CD8-positive, alpha-beta memory T cell (primary cell): ENCODE measurements at regions not wholly inside any gene's neighbourhood (a gene's known extent, or its start where the extent isn't known, plus 50 kb on each side); places are given as distances from the start of the nearest gene placed in this dataset.

Experiments
- CTCF ChIA-PET: fragments of 350-600 bp; sonication (Branson Sonifier 250); formaldehyde crosslinking; loops from one replicate; lab custom pipeline; 2021; ENCODE audit warnings: antibody characterized with exemption; lab: Charles Lee
- POLR2A ChIA-PET: fragments of 350-600 bp; sonication (Branson Sonifier 250); formaldehyde crosslinking; loops from one replicate; lab custom pipeline; 2021; ENCODE audit warnings: antibody characterized with exemption; lab: Charles Lee
- DNase-seq, 5 donors: peaks; one replicate each; pipeline versions ENCODE4 v3.0.0 to v3.0.0-alpha.2; 2020 to 2022; ENCODE audit warnings: mixed read lengths in 1 of 5
- H3K27ac ChIP-seq: one replicate; pipeline ENCODE4 v1.7.0; 2013; ENCODE audit warnings: low read depth, mild to moderate bottlenecking, low read length, moderate library complexity
- H3K27me3 ChIP-seq: 2 replicates; pipeline ENCODE4 v1.7.0; 2013; ENCODE audit warnings: low read length, mild to moderate bottlenecking; ENCODE audit not compliant: insufficient read depth, poor library complexity, severe bottlenecking
- H3K36me3 ChIP-seq: 2 replicates; pipeline ENCODE4 v1.7.0; 2013; ENCODE audit warnings: mild to moderate bottlenecking, low read length, moderate library complexity; ENCODE audit not compliant: insufficient read depth
- H3K4me1 ChIP-seq: 2 replicates; pipeline ENCODE4 v1.7.0; 2013; ENCODE audit warnings: mild to moderate bottlenecking, low read length, moderate library complexity; ENCODE audit not compliant: insufficient read depth
- H3K4me3 ChIP-seq: 2 replicates; pipeline ENCODE4 v1.7.0; 2013; ENCODE audit warnings: mild to moderate bottlenecking, low read length
- H3K9me3 ChIP-seq: 2 replicates; pipeline ENCODE4 v1.7.0; 2013; ENCODE audit warnings: mild to moderate bottlenecking, low read length
- H3K27ac Mint-ChIP-seq, 8 donors: one replicate each; pipeline ENCODE4 v1.8.0; 2020 to 2021; ENCODE audit warnings: mixed read lengths in 8 of 8, mild to moderate bottlenecking in 6 of 8, inconsistent platforms in 3 of 8, moderate library complexity in 3 of 8
- H3K27me3 Mint-ChIP-seq, 2 donors: one replicate each; pipeline ENCODE4 v1.8.0; 2020 to 2021; ENCODE audit warnings: mixed read lengths in 2 of 2, mild to moderate bottlenecking in 1 of 2, moderate library complexity in 1 of 2
- H3K36me3 Mint-ChIP-seq, 3 donors: one replicate each; pipeline ENCODE4 v1.8.0; 2020 to 2021; ENCODE audit warnings: mixed read lengths in 3 of 3, inconsistent platforms in 1 of 3, mild to moderate bottlenecking in 1 of 3
- H3K4me1 Mint-ChIP-seq, 3 donors: one replicate each; pipeline ENCODE4 v1.8.0; 2020 to 2021; ENCODE audit warnings: mixed read lengths in 3 of 3, inconsistent platforms in 1 of 3, mild to moderate bottlenecking in 1 of 3
- H3K4me3 Mint-ChIP-seq, 7 donors: one replicate each; pipeline ENCODE4 v1.8.0; 2020 to 2021; ENCODE audit warnings: mixed read lengths in 7 of 7, mild to moderate bottlenecking in 6 of 7, moderate library complexity in 4 of 7, inconsistent platforms in 2 of 7
- H3K9me3 Mint-ChIP-seq, 5 donors: one replicate each; pipeline ENCODE4 v1.8.0; 2020 to 2022; ENCODE audit warnings: mixed read lengths in 5 of 5, mild to moderate bottlenecking in 3 of 5, moderate library complexity in 2 of 5, inconsistent platforms in 1 of 5

DNA sequence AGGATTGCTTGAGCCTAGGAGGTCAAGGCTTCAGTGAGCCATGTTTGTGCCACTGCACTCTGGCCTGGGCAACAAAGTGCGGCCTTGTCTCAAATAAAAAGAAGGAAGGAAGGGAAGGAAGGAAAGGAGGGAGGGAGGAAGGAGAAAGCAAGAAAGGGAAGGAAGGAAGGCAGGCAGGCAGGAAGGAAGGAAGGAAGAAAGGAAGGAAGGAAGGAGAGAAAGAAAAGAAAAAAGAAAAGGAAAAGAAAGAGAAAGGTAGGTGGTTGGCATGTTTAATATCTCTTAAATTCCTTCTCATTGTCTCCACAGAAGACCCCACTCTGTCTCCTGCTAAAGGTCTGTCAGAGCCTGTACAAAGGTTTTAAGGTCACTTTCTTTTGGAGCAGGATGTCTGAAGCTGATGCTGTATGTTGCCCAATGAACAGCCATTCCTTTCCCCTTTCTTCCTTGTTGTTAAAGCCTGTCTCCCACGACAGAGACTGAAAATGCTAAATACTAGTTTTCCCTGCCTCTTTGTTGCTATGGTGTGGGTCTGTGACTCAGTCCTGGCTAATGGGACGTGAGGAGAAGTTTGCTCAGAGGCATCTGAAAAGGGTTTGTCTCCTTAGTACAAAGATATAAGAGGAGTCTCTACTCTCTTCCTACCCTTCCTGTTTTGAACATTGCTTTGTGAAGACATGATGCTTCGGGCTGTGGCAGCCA lies 213.3 kb downstream of the PCSK1 start:
- Mint-ChIP-seq H3K4me3 (no peak overlapping the region), H3K9me3 (peaks cover 0 to 5% (median 0%) of the 10 kb centered on the region in 5 donors), H3K4me1 (no peaks in the 10 kb centered on the region), H3K27ac (no peak overlapping the region), H3K27me3 (peaks cover 0 to 3% of the 10 kb centered on the region in 2 donors), H3K36me3 (no peaks in the 10 kb centered on the region)
- Histone ChIP-seq H3K27ac (no peak overlapping the region), H3K36me3 (no peaks in the 10 kb centered on the region), H3K9me3 (no peaks in the 10 kb centered on the region), H3K27me3 (no peaks in the 10 kb centered on the region), H3K4me1 (no peaks in the 10 kb centered on the region), H3K4me3 (no peak overlapping the region)
- DNase-seq, result no peak
- ChIA-PET CTCF (no interaction called here), POLR2A (no interaction called here)

DNA sequence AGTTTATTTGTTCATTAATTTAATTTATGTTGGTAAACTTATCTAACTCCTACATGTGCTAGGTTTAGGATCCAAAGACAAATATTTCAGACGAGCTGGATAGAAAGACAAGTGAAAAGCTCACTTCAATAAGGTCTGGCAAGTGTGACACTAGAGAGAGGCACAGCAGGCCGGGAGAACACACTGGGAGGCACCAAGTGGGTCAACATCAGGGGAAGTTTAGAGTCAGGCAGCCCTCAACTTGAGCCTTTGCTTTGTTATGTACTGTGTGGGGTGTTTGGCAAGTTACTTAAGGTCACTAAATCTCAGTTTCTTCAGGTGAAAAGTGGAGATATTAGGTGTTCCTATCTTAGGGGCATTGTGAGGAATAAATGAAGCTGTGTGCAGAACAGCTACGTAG lies 214.4 kb downstream of the PCSK1 start:
- Histone ChIP-seq H3K27ac (no peak overlapping the region), H3K4me3 (no peak overlapping the region), H3K36me3 (no peaks in the 10 kb centered on the region), H3K4me1 (no peaks in the 10 kb centered on the region), H3K9me3 (no peaks in the 10 kb centered on the region), H3K27me3 (no peaks in the 10 kb centered on the region)
- H3K9me3 Mint-ChIP-seq, result peaks cover 0 to 8% (median 0%) of the 10 kb centered on the region in 5 donors
- no peaks in the 10 kb centered on the region for H3K4me1 Mint-ChIP-seq
- ChIA-PET POLR2A (interaction anchor here (0.5 kb wide), 1 partner anchor 851 kb away, joined by 4 read pairs; no protein-coding TSS in a partner anchor), CTCF (no interaction called here)
- H3K27me3 Mint-ChIP-seq, result peaks cover 0 to 3% of the 10 kb centered on the region in 2 donors
- no peak overlapping the region for H3K4me3 Mint-ChIP-seq
- H3K27ac Mint-ChIP-seq, result no peak overlapping the region
- no peak for DNase-seq
- no peaks in the 10 kb centered on the region for H3K36me3 Mint-ChIP-seq

DNA sequence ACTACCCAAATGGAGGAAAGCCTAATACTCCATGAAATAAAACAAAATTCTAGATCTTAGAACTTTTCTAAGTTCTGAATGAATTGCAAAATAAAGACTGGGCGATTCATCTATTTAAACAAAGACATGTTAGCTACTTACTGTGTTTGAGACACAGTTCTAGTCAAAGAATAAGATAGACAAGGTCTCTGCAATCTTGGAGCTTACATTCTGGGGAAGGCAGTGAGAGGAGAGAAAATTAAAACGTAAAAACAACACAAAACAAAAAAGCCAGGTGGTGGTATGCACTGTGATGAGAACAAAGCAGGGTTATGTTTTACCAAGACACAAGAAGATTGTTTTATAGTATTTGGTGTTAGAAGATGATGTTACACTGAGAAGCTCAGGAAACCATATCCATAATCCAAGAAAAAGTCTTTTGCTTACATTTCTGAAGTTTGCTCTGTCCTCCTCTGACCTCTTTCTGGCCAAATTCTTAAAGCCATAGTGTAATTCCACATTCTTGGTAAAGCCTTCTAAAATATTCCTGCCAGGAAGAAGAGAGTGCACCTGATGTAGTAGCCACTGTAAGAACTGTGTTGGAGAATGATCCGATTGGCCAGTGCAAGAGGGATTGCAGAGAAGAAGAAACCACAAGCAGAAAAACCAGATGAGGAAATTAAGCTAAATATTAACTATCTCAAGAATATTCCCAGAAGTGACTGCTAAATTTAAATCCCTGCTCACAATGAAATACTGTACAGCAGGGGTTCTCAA lies 218.4 kb downstream of the PCSK1 start:
- peaks cover 1 to 13% (median 8%) of the 10 kb centered on the region in 5 donors for H3K9me3 Mint-ChIP-seq
- H3K27me3 ChIP-seq, result no peaks in the 10 kb centered on the region
- no peak for DNase-seq
- no peaks in the 10 kb centered on the region for H3K9me3 ChIP-seq
- H3K4me1 Mint-ChIP-seq, result no peaks in the 10 kb centered on the region
- no peak overlapping the region for H3K4me3 Mint-ChIP-seq
- H3K36me3 ChIP-seq, result no peaks in the 10 kb centered on the region
- H3K27ac ChIP-seq, result no peak overlapping the region
- H3K4me3 ChIP-seq, result no peak overlapping the region
- ChIA-PET POLR2A (no interaction called here), CTCF (no interaction called here)
- H3K36me3 Mint-ChIP-seq, result no peaks in the 10 kb centered on the region
- H3K4me1 ChIP-seq, result no peaks in the 10 kb centered on the region
- H3K27me3 Mint-ChIP-seq, result peaks cover 3 to 7% of the 10 kb centered on the region in 2 donors
- no peak overlapping the region for H3K27ac Mint-ChIP-seq

DNA sequence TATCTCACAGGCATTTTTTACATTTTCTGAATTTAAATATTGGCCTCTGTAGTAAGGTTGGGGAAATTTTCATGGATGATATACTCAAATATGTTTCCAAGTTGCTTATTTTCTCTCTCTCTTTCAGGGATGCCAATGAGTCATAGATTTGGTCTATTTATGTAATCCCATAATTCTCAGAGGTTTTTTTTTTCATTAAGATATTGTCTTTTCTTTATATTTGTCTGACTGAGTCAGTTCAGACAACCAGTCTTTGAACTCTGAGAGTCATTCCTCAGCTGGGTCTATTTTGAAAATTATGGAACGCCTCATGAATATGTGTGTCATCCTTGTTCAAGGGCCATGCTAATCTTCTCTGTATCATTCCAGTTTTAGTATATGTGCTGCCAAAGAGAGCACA lies 223.2 kb downstream of the PCSK1 start:
- Mint-ChIP-seq H3K9me3 (peaks cover 13 to 47% (median 34%) of the 10 kb centered on the region in 5 donors), H3K27ac (no peak overlapping the region), H3K4me1 (no peaks in the 10 kb centered on the region), H3K4me3 (no peak overlapping the region), H3K36me3 (peaks cover 0 to 4% (median 2%) of the 10 kb centered on the region in 3 donors), H3K27me3 (peaks cover 2 to 7% of the 10 kb centered on the region in 2 donors)
- Histone ChIP-seq H3K36me3 (no peaks in the 10 kb centered on the region), H3K27ac (no peak overlapping the region), H3K27me3 (no peaks in the 10 kb centered on the region), H3K9me3 (no peaks in the 10 kb centered on the region), H3K4me1 (no peaks in the 10 kb centered on the region), H3K4me3 (no peak overlapping the region)
- DNase-seq, result no peak
- CTCF ChIA-PET, result no interaction called here
- POLR2A ChIA-PET, result no interaction called here

DNA sequence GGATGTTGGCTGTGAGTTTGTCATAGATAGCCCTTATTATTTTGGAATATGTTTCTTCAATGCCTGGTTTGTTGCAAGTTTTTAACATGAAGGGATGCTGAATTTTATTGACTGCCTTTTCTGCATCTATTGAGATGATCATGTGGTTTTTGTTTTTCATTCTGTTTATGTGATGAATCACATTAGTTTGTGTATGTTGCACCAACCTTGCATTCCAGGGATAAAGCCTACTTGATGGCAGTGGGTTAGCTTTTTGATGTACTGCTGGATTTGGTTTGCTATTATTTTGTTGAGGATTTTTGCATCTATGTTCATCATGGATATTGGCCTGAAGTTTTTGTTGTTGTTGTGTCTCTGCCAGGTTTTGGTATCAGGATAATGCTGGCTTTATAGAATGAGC lies 225.6 kb downstream of the PCSK1 start:
- no peaks in the 10 kb centered on the region for H3K36me3 ChIP-seq
- Mint-ChIP-seq H3K4me3 (no peak overlapping the region), H3K36me3 (peaks cover 0 to 4% (median 2%) of the 10 kb centered on the region in 3 donors), H3K4me1 (no peaks in the 10 kb centered on the region), H3K27me3 (peaks cover 2 to 7% of the 10 kb centered on the region in 2 donors), H3K9me3 (peaks cover 13 to 45% (median 34%) of the 10 kb centered on the region in 5 donors), H3K27ac (no peak overlapping the region)
- ChIA-PET CTCF (no interaction called here), POLR2A (no interaction called here)
- H3K4me3 ChIP-seq, result no peak overlapping the region
- no peak overlapping the region for H3K27ac ChIP-seq
- H3K9me3 ChIP-seq, result no peaks in the 10 kb centered on the region
- no peaks in the 10 kb centered on the region for H3K27me3 ChIP-seq
- H3K4me1 ChIP-seq, result no peaks in the 10 kb centered on the region
- no peak for DNase-seq

DNA sequence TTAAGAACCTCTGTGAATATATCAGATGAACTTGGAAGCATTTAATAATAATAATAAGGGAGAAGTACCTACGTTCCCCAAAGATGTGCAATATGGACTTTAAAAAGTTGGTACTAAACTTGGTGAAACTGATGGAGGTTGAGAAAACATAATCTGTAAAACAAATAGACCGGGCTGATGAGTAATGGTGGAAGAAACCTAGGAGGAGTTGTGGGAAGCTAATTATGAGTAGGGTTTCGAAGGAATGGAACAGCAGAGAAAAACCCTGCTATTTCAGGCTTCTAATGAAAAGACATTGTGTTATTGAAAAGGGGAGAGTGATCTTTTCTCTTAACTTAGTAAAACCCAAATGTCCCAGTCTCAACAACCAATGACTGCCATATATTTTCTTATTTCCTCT lies 229.3 kb downstream of the PCSK1 start:
- H3K4me3 ChIP-seq, result no peak overlapping the region
- Mint-ChIP-seq H3K4me3 (no peak overlapping the region), H3K9me3 (peaks cover 9 to 27% (median 22%) of the 10 kb centered on the region in 5 donors), H3K4me1 (no peaks in the 10 kb centered on the region), H3K27me3 (peaks cover 2 to 10% of the 10 kb centered on the region in 2 donors), H3K27ac (peak overlapping the region in 1 of 8 donors; percentile 35), H3K36me3 (peaks cover 0 to 4% (median 2%) of the 10 kb centered on the region in 3 donors)
- DNase-seq, result no peak
- no peak overlapping the region for H3K27ac ChIP-seq
- no peaks in the 10 kb centered on the region for H3K4me1 ChIP-seq
- H3K9me3 ChIP-seq, result no peaks in the 10 kb centered on the region
- ChIA-PET CTCF (no interaction called here), POLR2A (no interaction called here)
- no peaks in the 10 kb centered on the region for H3K27me3 ChIP-seq
- no peaks in the 10 kb centered on the region for H3K36me3 ChIP-seq

DNA sequence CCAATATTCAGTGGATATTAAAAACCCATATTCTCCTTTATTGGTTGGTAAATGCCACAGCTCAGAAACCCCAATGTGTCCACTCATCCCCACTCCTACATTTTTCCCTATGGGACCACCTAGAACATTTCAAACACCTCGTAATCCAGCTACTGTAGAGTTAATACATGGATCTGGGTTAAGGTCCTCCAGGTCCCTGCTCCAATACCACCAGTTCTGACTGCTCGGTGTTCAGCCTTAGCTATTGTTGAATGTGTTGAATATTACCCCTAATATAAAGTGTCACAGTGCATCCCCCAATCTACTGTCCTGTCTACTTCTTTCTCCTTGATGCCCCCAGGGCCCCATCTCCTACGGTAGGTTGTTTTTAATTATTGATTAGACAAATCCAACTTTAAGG lies 231.5 kb downstream of the PCSK1 start:
- Histone ChIP-seq H3K4me3 (no peak overlapping the region), H3K27me3 (no peaks in the 10 kb centered on the region), H3K4me1 (no peaks in the 10 kb centered on the region), H3K36me3 (no peaks in the 10 kb centered on the region), H3K9me3 (no peaks in the 10 kb centered on the region), H3K27ac (no peak overlapping the region)
- peaks cover 0 to 5% (median 1%) of the 10 kb centered on the region in 5 donors for H3K9me3 Mint-ChIP-seq
- no peak overlapping the region for H3K4me3 Mint-ChIP-seq
- POLR2A ChIA-PET, result no interaction called here
- no peaks in the 10 kb centered on the region for H3K4me1 Mint-ChIP-seq
- no peak overlapping the region for H3K27ac Mint-ChIP-seq
- CTCF ChIA-PET, result interaction anchor here (1.1 kb wide), 1 partner anchor 15 kb away, joined by 3 read pairs; no protein-coding TSS in a partner anchor
- peaks cover 2 to 15% of the 10 kb centered on the region in 2 donors for H3K27me3 Mint-ChIP-seq
- DNase-seq, result no peak
- H3K36me3 Mint-ChIP-seq, result no peaks in the 10 kb centered on the region

DNA sequence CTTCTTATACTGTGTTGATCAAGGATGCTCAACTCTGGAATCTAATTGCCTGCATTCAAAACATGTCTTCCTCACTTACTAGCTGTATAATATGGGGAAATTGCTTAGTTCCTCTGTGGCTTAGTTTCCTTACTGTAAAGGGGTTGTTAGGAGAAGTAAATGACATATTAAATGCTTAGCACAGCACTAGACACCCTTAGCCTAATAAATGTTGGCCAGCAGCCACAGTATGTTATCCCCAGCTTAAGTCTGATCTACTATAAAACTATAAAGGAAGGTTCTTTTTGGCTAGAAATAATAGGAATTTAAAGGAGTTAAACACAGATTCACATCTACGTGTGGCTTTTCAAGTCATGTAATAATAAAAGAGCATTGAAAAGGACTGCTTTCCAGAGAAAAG lies 232.4 kb downstream of the PCSK1 start:
- no peaks in the 10 kb centered on the region for H3K27me3 ChIP-seq
- H3K4me1 Mint-ChIP-seq, result no peaks in the 10 kb centered on the region
- peaks cover 2 to 15% of the 10 kb centered on the region in 2 donors for H3K27me3 Mint-ChIP-seq
- no peak overlapping the region for H3K27ac ChIP-seq
- no peak overlapping the region for H3K4me3 ChIP-seq
- POLR2A ChIA-PET, result no interaction called here
- H3K4me1 ChIP-seq, result no peaks in the 10 kb centered on the region
- no peak overlapping the region for H3K4me3 Mint-ChIP-seq
- no peaks in the 10 kb centered on the region for H3K36me3 Mint-ChIP-seq
- H3K27ac Mint-ChIP-seq, result peak overlapping the region in 1 of 8 donors; percentile 41
- no peaks in the 10 kb centered on the region for H3K36me3 ChIP-seq
- no peaks in the 10 kb centered on the region for H3K9me3 ChIP-seq
- H3K9me3 Mint-ChIP-seq, result no peaks in the 10 kb centered on the region
- CTCF ChIA-PET, result interaction anchor here (1.1 kb wide), 1 partner anchor 14 kb away, joined by 3 read pairs; no protein-coding TSS in a partner anchor
- no peak for DNase-seq
